AG08395 (cell line): ENCODE measurements at regions not wholly inside any gene's neighbourhood (a gene's known extent, or its start where the extent isn't known, plus 50 kb on each side); places are given as distances from the start of the nearest gene placed in this dataset.

ENCODE experiments used
- DNase-seq: peaks from one replicate; pipeline ENCODE4 v3.0.0; 2012; ENCODE audit warnings: mixed read lengths, low spot score

GRCh38 chr18:1564793-1565192 is 660.1 kb downstream of the ADCYAP1 start:
- DNase-seq, result no peak

GRCh38 chr18:1571206-1571605 is 666.5 kb downstream of the ADCYAP1 start:
- no peak for DNase-seq

GRCh38 chr18:1573732-1574131 is 669.1 kb downstream of the ADCYAP1 start:
- no peak for DNase-seq

GRCh38 chr18:1575084-1575483 is 670.4 kb downstream of the ADCYAP1 start:
- DNase-seq, result no peak

- no peak for DNase-seq
These were observed 673.8 kb downstream of the ADCYAP1 start for GRCh38 chr18:1578505-1578904.

GRCh38 chr18:1581581-1581980 is 676.9 kb downstream of the ADCYAP1 start:
- DNase-seq, result no peak

- peak; percentile 13 for DNase-seq
These were observed 681.3 kb downstream of the ADCYAP1 start for GRCh38 chr18:1585881-1586488.

- no peak for DNase-seq
These were observed 688.4 kb downstream of the ADCYAP1 start for GRCh38 chr18:1593091-1593490.

- DNase-seq, result no peak
These were observed 690.5 kb downstream of the ADCYAP1 start for GRCh38 chr18:1595195-1595594.

GRCh38 chr18:1599196-1599595 is 694.5 kb downstream of the ADCYAP1 start:
- no peak for DNase-seq

- DNase-seq, result no peak
These were observed 700.1 kb downstream of the ADCYAP1 start for GRCh38 chr18:1604751-1605150.

GRCh38 chr18:1618364-1618763 is 713.7 kb downstream of the ADCYAP1 start:
- DNase-seq, result no peak

GRCh38 chr18:1619507-1619906 is 714.8 kb downstream of the ADCYAP1 start:
- DNase-seq, result no peak

- DNase-seq, result no peak
These were observed 719.9 kb downstream of the ADCYAP1 start for GRCh38 chr18:1624612-1625011.

- no peak for DNase-seq
These were observed 722.8 kb downstream of the ADCYAP1 start for GRCh38 chr18:1627494-1627893.

GRCh38 chr18:1648712-1649111 is 744.0 kb downstream of the ADCYAP1 start:
- DNase-seq, result no peak

GRCh38 chr18:1652018-1652417 is 747.3 kb downstream of the ADCYAP1 start:
- DNase-seq, result no peak

- DNase-seq, result no peak
These were observed 749.2 kb downstream of the ADCYAP1 start for GRCh38 chr18:1653873-1654272.

- no peak for DNase-seq
These were observed 753.2 kb downstream of the ADCYAP1 start for GRCh38 chr18:1657876-1658275.

- DNase-seq, result no peak
These were observed 754.4 kb downstream of the ADCYAP1 start for GRCh38 chr18:1658908-1659566.

- DNase-seq, result no peak
These were observed 759.4 kb downstream of the ADCYAP1 start for GRCh38 chr18:1663879-1664705.

- no peak for DNase-seq
These were observed 760.4 kb downstream of the ADCYAP1 start for GRCh38 chr18:1665079-1665478.

- DNase-seq, result no peak
These were observed 763.6 kb downstream of the ADCYAP1 start for GRCh38 chr18:1668279-1668678.
